CD4-positive, alpha-beta T cell (primary cell): ENCODE measurements at regions not wholly inside any gene's neighbourhood (a gene's known extent, or its start where the extent isn't known, plus 50 kb on each side); places are given as distances from the start of the nearest gene placed in this dataset.

ENCODE experiments used
- ATAC-seq: fragments of 200-7000 bp; cut with Tn5 transposase; one replicate; pipeline ENCODE4 v1.10.0; 2022; ENCODE audit warnings: mild to moderate bottlenecking; ENCODE audit not compliant: poor library complexity
- CTCF ChIA-PET: fragments of 350-600 bp; sonication (Branson Sonifier 250); formaldehyde crosslinking; loops from one replicate; lab custom pipeline; 2021; ENCODE audit warnings: antibody characterized with exemption, inconsistent platforms; lab: Charles Lee
- POLR2A ChIA-PET: fragments of 350-600 bp; sonication (Branson Sonifier 250); formaldehyde crosslinking; loops from one replicate; lab custom pipeline; 2021; ENCODE audit warnings: antibody characterized with exemption, inconsistent platforms; lab: Charles Lee
- DNase-seq, 14 experiments: peaks; one replicate each; pipeline ENCODE4 v3.0.0-alpha.2; 2013 to 2020; ENCODE audit warnings: mixed read lengths in 2 of 14
- H3K27ac ChIP-seq, 2 donors: one replicate each; pipeline versions ENCODE4 v1.5.1 to v1.7.0; 2013; ENCODE audit warnings: low read length in 2 of 2, low read depth in 1 of 2, mild to moderate bottlenecking in 1 of 2
- H3K27me3 ChIP-seq, 2 experiments: 1 replicate in 1 of 2; 2 replicates in 1 of 2; pipeline versions ENCODE4 v1.6.1 to v1.7.0; 2013; ENCODE audit warnings: low read length in 2 of 2, control low read depth in 1 of 2, mild to moderate bottlenecking in 1 of 2, moderate library complexity in 1 of 2; ENCODE audit not compliant: insufficient read depth in 2 of 2, control insufficient read depth in 1 of 2
- H3K36me3 ChIP-seq: one replicate; pipeline ENCODE4 v1.6.1; 2013; ENCODE audit warnings: low read length, control low read depth; ENCODE audit not compliant: insufficient read depth
- H3K4me1 ChIP-seq: one replicate; pipeline ENCODE4 v1.6.1; 2013; ENCODE audit warnings: low read length, control low read depth; ENCODE audit not compliant: insufficient read depth
- H3K4me3 ChIP-seq: one replicate; pipeline ENCODE4 v1.5.1; 2013; ENCODE audit warnings: mild to moderate bottlenecking, low read length, moderate library complexity
- H3K9me3 ChIP-seq, 2 experiments: 1 replicate in 1 of 2; 2 replicates in 1 of 2; pipeline versions ENCODE4 v1.6.1 to v1.7.0; 2013; ENCODE audit warnings: low read length in 2 of 2, mild to moderate bottlenecking in 2 of 2, control low read depth in 1 of 2, moderate library complexity in 1 of 2; ENCODE audit not compliant: control insufficient read depth in 1 of 2, insufficient read depth in 1 of 2
- H3K27ac Mint-ChIP-seq: one replicate; pipeline ENCODE4 v1.8.0; 2020; ENCODE audit warnings: mixed read lengths
- H3K27me3 Mint-ChIP-seq: one replicate; pipeline ENCODE4 v1.8.0; 2021; ENCODE audit warnings: mixed read lengths
- H3K36me3 Mint-ChIP-seq: one replicate; pipeline ENCODE4 v1.8.0; 2021; ENCODE audit warnings: low read depth, mixed read lengths
- H3K4me1 Mint-ChIP-seq: one replicate; pipeline ENCODE4 v1.8.0; 2021; ENCODE audit warnings: low read depth, mixed read lengths
- H3K4me3 Mint-ChIP-seq: one replicate; pipeline ENCODE4 v1.8.0; 2020; ENCODE audit warnings: mild to moderate bottlenecking, mixed read lengths
- H3K9me3 Mint-ChIP-seq: one replicate; pipeline ENCODE4 v1.8.0; 2020; ENCODE audit warnings: mixed read lengths
- CTCF ChIP-seq: fragments of 200-600 bp; IDR thresholded peaks from one replicate; pipeline ENCODE4 v1.8.0; 2022; ENCODE audit warnings: antibody characterized with exemption, mild to moderate bottlenecking
- intact Hi-C, 2 experiments: fragments of 100-400 bp; cut with DNase I in 1 of 2; cut with micrococcal nuclease in 1 of 2; formaldehyde crosslinking; loops; one replicate each; pipeline versions ENCODE4 v1.15.1 to v1.9.0; 2023 to 2025; cut with DNase I, micrococcal nuclease

- H3K4me1 Mint-ChIP-seq = no peaks in the 10 kb centered on the region
- Histone ChIP-seq H3K4me1 (no peaks in the 10 kb centered on the region), H3K36me3 (no peaks in the 10 kb centered on the region), H3K27ac (no peak overlapping the region), H3K27me3 (peaks cover 0 to 3% of the 10 kb centered on the region in 2 experiments), H3K4me3 (no peak overlapping the region), H3K9me3 (peaks cover 0 to 4% of the 10 kb centered on the region in 2 experiments)
- H3K27ac Mint-ChIP-seq = no peak overlapping the region
- intact Hi-C loops = no loop called here
- H3K9me3 Mint-ChIP-seq = no peaks in the 10 kb centered on the region
- TF ChIP-seq CTCF = no peak
- ChIA-PET POLR2A (no interaction called here), CTCF (no interaction called here)
- no peak for DNase-seq
- H3K36me3 Mint-ChIP-seq = no peaks in the 10 kb centered on the region
- ATAC-seq = no peak
- H3K27me3 Mint-ChIP-seq = peaks cover 32% of the 10 kb centered on the region
- H3K4me3 Mint-ChIP-seq = no peak overlapping the region
Observed at GRCh38 chr9:19551124-19551929, 142.5 kb downstream of the ACER2 start.

GRCh38 chr9:19550009-19550408 is 141.2 kb downstream of the ACER2 start:
- no peak for TF ChIP-seq CTCF
- H3K27ac Mint-ChIP-seq = no peak overlapping the region
- Histone ChIP-seq H3K4me1 (no peaks in the 10 kb centered on the region), H3K9me3 (peaks cover 0 to 10% of the 10 kb centered on the region in 2 experiments), H3K27ac (no peak overlapping the region), H3K36me3 (no peaks in the 10 kb centered on the region), H3K27me3 (peaks cover 0 to 3% of the 10 kb centered on the region in 2 experiments), H3K4me3 (no peak overlapping the region)
- POLR2A ChIA-PET = no interaction called here
- no peaks in the 10 kb centered on the region for H3K36me3 Mint-ChIP-seq
- CTCF ChIA-PET = no interaction called here
- intact Hi-C loops = no loop called here
- ATAC-seq (no peak), DNase-seq (no peak)
- no peak overlapping the region for H3K4me3 Mint-ChIP-seq
- H3K9me3 Mint-ChIP-seq = peaks cover 1% of the 10 kb centered on the region
- peaks cover 32% of the 10 kb centered on the region for H3K27me3 Mint-ChIP-seq
- no peaks in the 10 kb centered on the region for H3K4me1 Mint-ChIP-seq

GRCh38 chr9:19533373-19533772 is 124.6 kb downstream of the ACER2 start:
- Mint-ChIP-seq H3K4me1 (no peaks in the 10 kb centered on the region), H3K27ac (no peak overlapping the region), H3K9me3 (peaks cover 6% of the 10 kb centered on the region), H3K4me3 (no peak overlapping the region), H3K27me3 (peaks cover 20% of the 10 kb centered on the region), H3K36me3 (no peaks in the 10 kb centered on the region)
- Histone ChIP-seq H3K4me1 (no peaks in the 10 kb centered on the region), H3K27me3 (no peaks in the 10 kb centered on the region), H3K4me3 (no peak overlapping the region), H3K27ac (no peak overlapping the region), H3K9me3 (no peaks in the 10 kb centered on the region), H3K36me3 (no peaks in the 10 kb centered on the region)
- no peak for ATAC-seq
- POLR2A ChIA-PET = no interaction called here
- no peak for TF ChIP-seq CTCF
- CTCF ChIA-PET = no interaction called here
- DNase-seq = no peak
- intact Hi-C loops = no loop called here
